ENCODE measurements at regions not wholly inside any gene's neighbourhood (a gene's known extent, or its start where the extent isn't known, plus 50 kb on each side); places are given as distances from the start of the nearest gene placed in this dataset.
"Not testable (repeated sequence)": the region's sequence is repeated elsewhere in the genome, so short reads cannot be mapped to it uniquely, and the experiment has no call there.

DNA sequence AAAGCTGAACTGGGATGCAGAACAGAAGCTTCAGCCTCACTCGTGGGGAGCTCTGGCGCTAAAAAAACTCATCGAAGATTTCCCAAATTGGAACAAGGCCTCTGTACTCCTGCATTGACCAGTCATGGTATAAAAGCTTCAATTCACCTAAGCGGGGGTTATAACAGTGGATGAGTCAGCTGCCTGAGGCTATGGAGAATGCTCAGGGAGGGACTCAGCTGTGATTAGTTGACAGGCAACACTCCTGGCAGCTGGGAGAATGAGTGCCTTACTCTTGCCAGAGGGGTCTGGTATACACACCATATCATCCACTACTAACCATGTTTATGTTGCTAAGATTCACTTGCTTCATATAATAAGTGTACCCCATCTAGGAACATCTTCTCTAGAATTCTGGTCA lies 350.6 kb upstream of the VRK2 start:
- Mint-ChIP-seq H3K4me3 (no peak overlapping the region), H3K36me3 (no peaks in the 10 kb centered on the region), H3K4me1 (peaks cover 3 to 12% (median 4%) of the 10 kb centered on the region in 3 donors), H3K27me3 (no peaks in the 10 kb centered on the region), H3K27ac (no peak overlapping the region), H3K9me3 (peaks cover 0 to 15% (median 9%) of the 10 kb centered on the region in 7 donors)
- ATAC-seq (ENCODE audit: low read depth in 2 of 2) (no peak), DNase-seq (no peak)

GRCh38 chr2:57698392-57698791 lies 348.2 kb upstream of the VRK2 start:
- H3K9me3 Mint-ChIP-seq = peaks cover 0 to 2% (median 0%) of the 10 kb centered on the region in 7 donors
- peaks cover 0 to 3% of the 10 kb centered on the region in 2 donors for H3K36me3 Mint-ChIP-seq
- no peak overlapping the region for H3K27ac Mint-ChIP-seq
- DNase-seq (no peak), ATAC-seq (ENCODE audit: low read depth in 2 of 2) (no peak)
- H3K4me1 Mint-ChIP-seq = peaks cover 3 to 12% (median 4%) of the 10 kb centered on the region in 3 donors
- H3K4me3 Mint-ChIP-seq = no peak overlapping the region
- no peaks in the 10 kb centered on the region for H3K27me3 Mint-ChIP-seq

GRCh38 chr2:57698935-57699449 lies 347.6 kb upstream of the VRK2 start:
- Mint-ChIP-seq H3K27ac (no peak overlapping the region), H3K27me3 (no peaks in the 10 kb centered on the region), H3K4me1 (peaks cover 3 to 12% (median 4%) of the 10 kb centered on the region in 3 donors), H3K9me3 (peaks cover 0 to 4% (median 0%) of the 10 kb centered on the region in 7 donors), H3K4me3 (no peak overlapping the region), H3K36me3 (peaks cover 0 to 3% of the 10 kb centered on the region in 2 donors)
- ATAC-seq (ENCODE audit: low read depth in 2 of 2) (peak; percentile 47 to 62), DNase-seq (no peak)

DNA sequence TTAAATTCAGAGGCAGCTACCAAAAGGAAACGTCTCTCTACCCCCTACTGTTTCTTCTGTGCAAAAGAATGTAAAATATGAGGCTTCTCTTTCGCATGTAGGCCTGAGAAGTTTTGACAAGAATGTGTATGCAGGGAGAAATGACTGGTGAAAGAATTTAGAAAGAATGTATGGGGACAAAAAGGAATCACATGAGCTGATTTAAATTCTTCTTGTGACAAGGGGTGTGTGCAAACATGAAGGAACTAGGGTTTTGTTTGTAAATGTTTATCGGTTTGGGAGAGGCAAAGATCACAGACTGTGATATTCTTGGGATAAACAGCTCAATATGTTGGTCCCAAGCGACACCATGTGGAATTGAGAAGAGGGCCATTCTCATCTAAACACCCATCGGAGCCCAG lies 345.2 kb upstream of the VRK2 start:
- H3K9me3 Mint-ChIP-seq = peaks cover 0 to 4% (median 0%) of the 10 kb centered on the region in 7 donors
- H3K4me3 Mint-ChIP-seq = no peak overlapping the region
- DNase-seq = no peak
- H3K27ac Mint-ChIP-seq = no peak overlapping the region
- peaks cover 0 to 3% of the 10 kb centered on the region in 2 donors for H3K36me3 Mint-ChIP-seq
- ATAC-seq (ENCODE audit: low read depth in 2 of 2) = no peak
- H3K27me3 Mint-ChIP-seq = no peaks in the 10 kb centered on the region
- peaks cover 3 to 12% (median 4%) of the 10 kb centered on the region in 3 donors for H3K4me1 Mint-ChIP-seq

DNA sequence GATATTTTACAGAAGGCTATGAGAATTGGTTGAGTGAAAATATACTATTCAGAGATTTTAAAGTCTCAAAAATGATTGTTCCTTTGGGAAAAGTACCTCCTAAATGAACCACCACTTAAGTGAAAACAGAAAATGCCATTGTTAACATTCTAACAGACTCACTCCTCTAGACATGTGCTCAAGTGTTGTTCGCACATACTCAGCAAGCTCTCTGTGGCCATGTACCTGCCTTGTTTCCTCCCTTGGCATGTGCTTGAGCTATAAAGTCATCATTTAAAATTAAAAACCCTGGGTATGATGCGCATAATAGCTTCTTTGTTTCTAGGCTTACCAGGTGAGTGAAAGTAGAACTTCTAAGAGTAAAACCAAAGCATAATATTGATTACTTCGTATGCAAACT lies 343.2 kb upstream of the VRK2 start:
- Mint-ChIP-seq H3K27me3 (no peaks in the 10 kb centered on the region), H3K27ac (no peak overlapping the region), H3K4me1 (peaks cover 3 to 12% (median 4%) of the 10 kb centered on the region in 3 donors), H3K9me3 (peaks cover 0 to 4% (median 0%) of the 10 kb centered on the region in 7 donors), H3K4me3 (no peak overlapping the region), H3K36me3 (peaks cover 0 to 3% of the 10 kb centered on the region in 2 donors)
- ATAC-seq (ENCODE audit: low read depth in 2 of 2) (no peak), DNase-seq (no peak)

DNA sequence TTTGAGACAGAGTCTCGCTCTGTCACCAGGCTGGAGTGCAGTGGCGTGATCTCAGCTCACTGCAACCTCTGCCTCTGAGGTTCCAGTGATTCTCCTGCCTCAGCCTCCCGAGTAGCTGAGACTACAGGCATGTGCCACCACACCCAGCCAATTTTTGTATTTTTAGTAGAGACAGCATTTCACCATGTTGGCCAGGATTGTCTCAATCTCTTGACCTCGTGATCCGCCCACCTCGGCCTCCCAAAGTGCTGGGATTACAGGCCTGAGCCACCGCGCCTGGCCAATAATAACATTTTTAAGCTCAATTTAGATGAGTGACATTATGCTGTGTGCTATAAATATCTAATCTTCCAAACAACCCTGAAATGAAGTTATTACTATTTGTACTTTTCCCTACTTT lies 338.8 kb upstream of the VRK2 start:
- H3K36me3 Mint-ChIP-seq; H3K9me3 Mint-ChIP-seq; H3K27me3 Mint-ChIP-seq; H3K4me1 Mint-ChIP-seq; H3K4me3 Mint-ChIP-seq; DNase-seq; ATAC-seq (ENCODE audit: low read depth in 2 of 2): not testable (repeated sequence)
- peak overlapping the region in 1 of 6 donors; percentile 16 for H3K27ac Mint-ChIP-seq

- no peaks in the 10 kb centered on the region for H3K9me3 Mint-ChIP-seq
- no peaks in the 10 kb centered on the region for H3K36me3 Mint-ChIP-seq
- no peak overlapping the region for H3K27ac Mint-ChIP-seq
- no peaks in the 10 kb centered on the region for H3K4me1 Mint-ChIP-seq
- DNase-seq (no peak), ATAC-seq (ENCODE audit: low read depth in 2 of 2) (no peak)
- H3K27me3 Mint-ChIP-seq = no peaks in the 10 kb centered on the region
- no peak overlapping the region for H3K4me3 Mint-ChIP-seq
These were observed 334.6 kb upstream of the VRK2 start for GRCh38 chr2:57711991-57712390.

- ATAC-seq (ENCODE audit: low read depth in 2 of 2) = peak; percentile 73 to 81
- Mint-ChIP-seq H3K9me3 (no peaks in the 10 kb centered on the region), H3K27ac (peak overlapping the region in 3 of 6 donors; percentile 12 to 54 (median 32)), H3K36me3 (peaks cover 0 to under 1% of the 10 kb centered on the region in 2 donors), H3K27me3 (no peaks in the 10 kb centered on the region), H3K4me3 (peak overlapping the region in 6 of 8 donors; percentile 23 to 85 (median 65)), H3K4me1 (peaks cover 4 to 13% (median 10%) of the 10 kb centered on the region in 3 donors)
- peak; percentile 36 for DNase-seq
These were observed 325.6 kb upstream of the VRK2 start for GRCh38 chr2:57720728-57721627.

GRCh38 chr2:57725337-57725947 lies 321.2 kb upstream of the VRK2 start:
- Mint-ChIP-seq H3K4me1 (peaks cover 11 to 15% (median 13%) of the 10 kb centered on the region in 3 donors), H3K27me3 (no peaks in the 10 kb centered on the region), H3K27ac (no peak overlapping the region), H3K9me3 (peaks cover 0 to 3% (median 0%) of the 10 kb centered on the region in 7 donors), H3K36me3 (peaks cover 4 to 8% of the 10 kb centered on the region in 2 donors), H3K4me3 (no peak overlapping the region)
- no peak for ATAC-seq (ENCODE audit: low read depth in 2 of 2)
- no peak for DNase-seq

GRCh38 chr2:57726294-57726693 lies 320.3 kb upstream of the VRK2 start:
- peaks cover 0 to 6% (median 0%) of the 10 kb centered on the region in 7 donors for H3K9me3 Mint-ChIP-seq
- DNase-seq = no peak
- H3K36me3 Mint-ChIP-seq = peaks cover 7 to 8% of the 10 kb centered on the region in 2 donors
- no peaks in the 10 kb centered on the region for H3K27me3 Mint-ChIP-seq
- peak in 1 of 2 donors; percentile 28 for ATAC-seq (ENCODE audit: low read depth in 2 of 2)
- H3K27ac Mint-ChIP-seq = peak overlapping the region in 2 of 6 donors; percentile 39 to 65
- peak overlapping the region in 3 of 8 donors; percentile 0 to 22 (median 22) for H3K4me3 Mint-ChIP-seq
- H3K4me1 Mint-ChIP-seq = peaks cover 4 to 9% (median 7%) of the 10 kb centered on the region in 3 donors

- Mint-ChIP-seq H3K27ac (no peak overlapping the region), H3K36me3 (peaks cover 8 to 9% of the 10 kb centered on the region in 2 donors), H3K27me3 (no peaks in the 10 kb centered on the region), H3K4me3 (no peak overlapping the region), H3K9me3 (peaks cover 0 to 6% (median 0%) of the 10 kb centered on the region in 7 donors), H3K4me1 (peaks cover 4 to 9% (median 7%) of the 10 kb centered on the region in 3 donors)
- no peak for ATAC-seq (ENCODE audit: low read depth in 2 of 2)
- DNase-seq = no peak
These were observed 317.9 kb upstream of the VRK2 start for GRCh38 chr2:57728691-57729090.

DNA sequence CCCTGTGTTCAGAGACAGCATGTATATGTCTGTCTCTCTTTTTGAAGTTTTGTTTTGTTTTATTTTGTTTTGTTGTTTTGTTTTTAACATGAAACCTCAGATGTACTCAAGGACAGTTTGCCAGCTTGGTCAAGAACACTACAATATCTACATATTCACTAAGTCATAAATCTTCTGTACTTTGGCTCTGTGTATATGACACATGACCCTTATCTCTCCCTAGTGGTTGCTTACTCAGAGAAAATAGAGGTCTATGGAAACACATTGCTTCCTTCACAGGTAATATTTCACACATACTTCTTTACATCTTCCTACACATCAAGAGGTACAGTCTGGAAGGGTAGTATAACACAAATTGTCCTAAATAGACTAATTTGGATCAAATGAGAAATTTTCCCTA lies 312.6 kb upstream of the VRK2 start:
- no peak for ATAC-seq (ENCODE audit: low read depth in 2 of 2)
- H3K36me3 Mint-ChIP-seq = peaks cover 0 to 6% of the 10 kb centered on the region in 2 donors

DNA sequence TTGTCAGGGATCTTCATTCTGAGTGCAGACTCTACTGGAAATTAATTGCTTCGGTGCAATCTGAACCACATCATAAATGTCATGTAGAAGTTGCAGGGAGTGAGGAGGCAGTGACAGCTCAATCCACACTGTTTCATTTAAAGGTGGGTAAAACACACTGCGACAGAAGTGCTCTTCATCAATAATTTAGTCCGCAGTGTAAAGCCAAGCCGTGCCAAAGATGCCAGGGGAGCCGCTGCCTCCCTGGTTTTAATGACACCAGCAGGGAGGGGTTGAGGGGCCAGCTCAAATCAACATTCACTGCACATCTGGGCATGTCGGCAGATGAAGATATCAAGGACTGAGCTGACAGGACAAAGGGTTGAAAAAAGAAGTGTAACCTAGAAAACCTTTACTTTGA lies 305.7 kb upstream of the VRK2 start:
- H3K4me3 Mint-ChIP-seq = no peak overlapping the region
- no peak for DNase-seq
- no peaks in the 10 kb centered on the region for H3K9me3 Mint-ChIP-seq

More for the DNA sequence above, 312.6 kb upstream of the VRK2 start:
- peaks cover 0 to 6% (median 0%) of the 10 kb centered on the region in 7 donors for H3K9me3 Mint-ChIP-seq
- no peak for DNase-seq
- H3K4me1 Mint-ChIP-seq = no peaks in the 10 kb centered on the region
- H3K27ac Mint-ChIP-seq = no peak overlapping the region
- no peak overlapping the region for H3K4me3 Mint-ChIP-seq
- no peaks in the 10 kb centered on the region for H3K27me3 Mint-ChIP-seq

More for the DNA sequence above, 305.7 kb upstream of the VRK2 start:
- Mint-ChIP-seq H3K36me3 (no peaks in the 10 kb centered on the region), H3K27me3 (no peaks in the 10 kb centered on the region), H3K27ac (peak overlapping the region in 1 of 6 donors; percentile 73), H3K4me1 (peaks cover 0 to 7% (median 0%) of the 10 kb centered on the region in 3 donors)
- ATAC-seq (ENCODE audit: low read depth in 2 of 2) = no peak
